Cardiac fibroblast (primary cell): ENCODE measurements at regions not wholly inside any gene's neighbourhood (a gene's known extent, or its start where the extent isn't known, plus 50 kb on each side); places are given as distances from the start of the nearest gene placed in this dataset.
A peak's percentile ranks its signal among the peaks of the same experiment; 100 is the strongest.

Experiments used
- DNase-seq, 2 donors: peaks; one replicate each; pipeline versions ENCODE4 v3.0.0 to v3.0.0-alpha.2; 2010; ENCODE audit warnings: low read depth in 2 of 2
- H3K4me3 ChIP-seq, 2 donors: replicated peaks in 1 of 2; 1 replicate in 1 of 2; 2 replicates in 1 of 2; pipeline ENCODE4 v1.5.1; 2011; ENCODE audit warnings: low read depth in 2 of 2, low read length in 2 of 2, mild to moderate bottlenecking in 2 of 2, moderate library complexity in 1 of 2
- TF ChIP-seq, protein P1 (sequence below): IDR thresholded peaks from one replicate; pipeline ENCODE4 v1.5.1; 2011; ENCODE audit warnings: low read depth, mild to moderate bottlenecking, low read length, inconsistent platforms

DNA sequence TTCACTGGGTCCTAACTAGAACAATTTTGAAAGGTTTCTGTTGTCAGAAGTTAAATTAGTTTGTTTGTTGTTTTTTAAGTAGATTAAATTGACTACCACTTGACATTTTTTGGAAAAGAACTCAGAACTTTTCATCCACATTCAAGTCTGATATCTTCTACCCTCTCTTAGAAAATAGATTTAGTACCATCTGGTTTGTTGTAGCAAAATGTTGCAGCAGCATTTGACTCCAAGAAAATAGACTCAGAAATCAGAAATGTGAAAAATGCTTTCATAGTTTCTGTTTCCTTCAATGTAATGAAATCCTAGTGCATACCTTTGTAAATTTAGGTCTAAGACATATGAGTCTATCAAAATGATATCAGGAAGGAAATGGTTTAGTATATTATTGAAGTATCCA is 256.3 kb upstream of the CLEC14A start:
- no peak overlapping the region for H3K4me3 ChIP-seq
- no peak for DNase-seq
- TF ChIP-seq, protein P1, sequence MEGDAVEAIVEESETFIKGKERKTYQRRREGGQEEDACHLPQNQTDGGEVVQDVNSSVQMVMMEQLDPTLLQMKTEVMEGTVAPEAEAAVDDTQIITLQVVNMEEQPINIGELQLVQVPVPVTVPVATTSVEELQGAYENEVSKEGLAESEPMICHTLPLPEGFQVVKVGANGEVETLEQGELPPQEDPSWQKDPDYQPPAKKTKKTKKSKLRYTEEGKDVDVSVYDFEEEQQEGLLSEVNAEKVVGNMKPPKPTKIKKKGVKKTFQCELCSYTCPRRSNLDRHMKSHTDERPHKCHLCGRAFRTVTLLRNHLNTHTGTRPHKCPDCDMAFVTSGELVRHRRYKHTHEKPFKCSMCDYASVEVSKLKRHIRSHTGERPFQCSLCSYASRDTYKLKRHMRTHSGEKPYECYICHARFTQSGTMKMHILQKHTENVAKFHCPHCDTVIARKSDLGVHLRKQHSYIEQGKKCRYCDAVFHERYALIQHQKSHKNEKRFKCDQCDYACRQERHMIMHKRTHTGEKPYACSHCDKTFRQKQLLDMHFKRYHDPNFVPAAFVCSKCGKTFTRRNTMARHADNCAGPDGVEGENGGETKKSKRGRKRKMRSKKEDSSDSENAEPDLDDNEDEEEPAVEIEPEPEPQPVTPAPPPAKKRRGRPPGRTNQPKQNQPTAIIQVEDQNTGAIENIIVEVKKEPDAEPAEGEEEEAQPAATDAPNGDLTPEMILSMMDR = no peak

DNA sequence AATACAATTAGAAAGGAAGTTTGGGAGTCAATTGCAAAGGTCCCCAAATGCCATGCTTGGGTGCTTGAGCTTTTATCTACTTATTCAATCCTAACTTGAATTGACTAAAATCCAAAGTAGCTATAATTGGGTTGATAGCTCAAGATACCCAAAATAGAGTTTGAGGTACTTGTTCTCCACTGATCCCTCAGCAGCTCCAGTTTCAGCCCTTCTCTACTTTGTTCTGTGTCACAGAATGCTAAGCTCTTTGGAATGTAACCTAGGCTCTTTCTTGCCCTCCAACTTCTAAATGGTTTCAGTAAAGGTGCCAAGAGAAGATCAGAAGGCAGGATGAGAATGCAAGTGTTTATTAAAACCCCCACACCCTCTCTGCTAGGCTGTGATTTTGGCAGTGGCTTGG is 251.4 kb upstream of the CLEC14A start:
- H3K4me3 ChIP-seq = no peak overlapping the region
- TF ChIP-seq, protein P1 = no peak
- no peak for DNase-seq

DNA sequence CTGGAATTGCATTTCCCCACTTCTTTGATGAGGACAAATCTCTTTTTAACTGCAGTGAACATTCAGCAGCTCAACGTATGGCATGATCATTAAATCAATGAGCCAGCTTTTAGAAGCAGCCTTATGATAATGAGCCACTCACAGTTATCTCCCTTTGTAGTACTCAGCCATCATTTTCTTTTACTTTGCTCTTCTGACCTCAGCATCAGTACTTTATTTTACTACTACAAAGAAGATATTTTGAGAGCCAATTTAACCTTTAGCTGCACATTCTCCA is 250.0 kb upstream of the CLEC14A start:
- TF ChIP-seq, protein P1 = no peak

DNA sequence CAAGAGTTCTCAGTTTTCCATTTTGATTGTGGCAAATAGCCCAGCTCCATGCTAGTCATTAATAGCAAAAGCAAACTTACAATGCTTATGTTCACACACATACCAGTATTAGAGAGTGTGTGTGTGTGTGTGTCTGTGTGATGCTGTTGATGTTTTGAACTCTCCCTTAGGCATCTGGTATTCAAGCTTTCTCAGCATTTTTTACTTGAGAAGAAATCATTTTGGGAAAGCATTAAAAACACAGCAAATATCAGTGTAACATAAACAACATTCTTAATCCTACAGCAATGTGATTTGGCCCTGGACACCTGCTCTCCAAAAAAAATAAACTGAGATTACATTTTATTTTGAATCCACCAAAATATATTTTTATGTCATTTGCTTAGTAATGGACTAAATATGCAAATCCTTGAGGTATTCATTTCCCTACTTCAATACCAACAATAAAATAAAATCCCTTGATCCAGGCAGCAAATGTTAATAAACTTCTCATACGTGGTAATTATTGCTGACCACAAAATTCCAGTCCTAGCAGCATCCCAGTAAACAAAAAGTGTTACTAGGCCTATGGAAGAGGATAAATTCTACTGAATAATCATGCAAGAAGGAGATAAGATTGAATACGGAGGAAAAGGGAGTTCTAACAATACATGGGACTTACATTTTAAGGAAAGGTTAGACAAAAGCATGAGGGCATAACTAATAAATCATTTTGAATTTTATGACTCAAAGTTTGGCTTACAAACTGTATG is 249.5 kb upstream of the CLEC14A start:
- no peak overlapping the region for H3K4me3 ChIP-seq
- TF ChIP-seq, protein P1 = no peak
- DNase-seq = no peak

More for the DNA sequence above, 250.0 kb upstream of the CLEC14A start:
- no peak overlapping the region for H3K4me3 ChIP-seq
- no peak for DNase-seq

DNA sequence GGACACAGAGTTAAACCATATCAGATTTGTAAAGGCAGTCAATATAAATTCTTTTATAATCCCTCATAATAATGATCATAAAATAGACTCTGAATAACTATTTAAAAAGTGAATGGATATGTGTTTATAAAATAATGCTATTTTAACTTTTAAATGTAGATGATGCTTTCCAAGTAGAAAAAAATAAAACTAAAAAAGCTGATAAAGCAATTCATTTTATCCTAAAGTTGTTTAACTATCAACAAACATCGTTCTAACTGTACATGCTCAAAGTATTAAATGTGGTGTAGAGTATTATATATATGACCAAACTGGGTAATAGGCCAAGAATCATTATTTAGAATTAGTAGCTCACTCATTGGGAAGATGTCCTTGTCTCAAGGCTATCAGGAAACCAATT is 248.3 kb upstream of the CLEC14A start:
- TF ChIP-seq, protein P1 = no peak
- no peak overlapping the region for H3K4me3 ChIP-seq
- no peak for DNase-seq

DNA sequence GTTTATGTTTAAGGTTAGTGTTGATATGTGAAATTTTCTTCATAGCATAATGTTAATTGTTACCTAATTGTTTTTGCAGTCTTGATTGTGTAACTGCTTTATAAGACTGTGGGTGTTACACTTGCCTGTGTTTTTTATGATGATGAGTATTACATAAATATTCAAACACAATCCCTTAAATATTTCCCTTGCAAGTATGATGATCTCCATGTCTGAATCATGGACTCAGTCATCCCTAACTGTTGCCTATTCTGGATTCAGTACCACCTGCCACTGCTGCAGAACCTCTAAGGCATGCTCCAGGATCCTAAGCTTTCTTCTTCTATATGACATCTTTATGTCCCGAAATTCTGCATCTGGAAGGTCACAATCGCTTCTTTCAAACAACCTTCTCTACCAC is 246.3 kb upstream of the CLEC14A start:
- DNase-seq = peak in 1 of 2 donors; percentile 14
- TF ChIP-seq, protein P1 = no peak
- no peak overlapping the region for H3K4me3 ChIP-seq

DNA sequence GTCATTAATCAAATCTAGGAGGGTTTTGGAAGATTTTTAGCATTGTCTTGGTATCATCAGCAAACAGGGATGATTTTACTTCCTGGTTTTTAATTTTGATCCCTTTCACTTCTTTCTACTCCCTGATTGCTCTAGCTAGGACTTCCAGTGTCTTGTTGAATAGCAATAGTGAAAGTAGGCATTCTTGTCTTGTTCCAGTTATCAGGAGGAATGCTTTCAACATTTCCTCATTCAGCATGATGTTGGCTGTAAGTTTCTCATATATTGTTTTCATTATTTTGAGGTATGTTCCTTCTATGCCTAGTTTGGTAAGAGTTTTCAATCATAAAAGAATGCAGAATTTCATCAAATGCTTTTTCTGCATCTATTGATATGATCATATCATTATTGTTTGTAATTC is 244.2 kb upstream of the CLEC14A start:
- no peak overlapping the region for H3K4me3 ChIP-seq
- TF ChIP-seq, protein P1 = no peak
- peak; percentile 21 to 45 for DNase-seq
